ENCODE measurements at regions not wholly inside any gene's neighbourhood (a gene's known extent, or its start where the extent isn't known, plus 50 kb on each side); places are given as distances from the start of the nearest gene placed in this dataset.

GRCh38 chr1:244336232-244336899, 115.3 kb downstream of the ADSS2 start:
- TF ChIP-seq CTCF (IDR thresholded peaks at IDR 0.05) (no peak), POLR2A (IDR thresholded peaks at IDR 0.05) (no peak)
